Neural crest cell (in vitro differentiated cells): ENCODE measurements at regions not wholly inside any gene's neighbourhood (a gene's known extent, or its start where the extent isn't known, plus 50 kb on each side); places are given as distances from the start of the nearest gene placed in this dataset.

Experiments used
- DNase-seq: peaks from one replicate; pipeline ENCODE4 v3.0.0; 2021; ENCODE audit warnings: low read depth, mixed read lengths, low spot score
- H3K27ac Mint-ChIP-seq: one replicate; pipeline ENCODE4 v1.8.0; 2021; ENCODE audit warnings: mild to moderate bottlenecking, mixed read lengths; ENCODE audit not compliant: unreplicated experiment
- H3K27me3 Mint-ChIP-seq: 2 replicates; pipeline ENCODE4 v1.8.0; 2021; ENCODE audit warnings: low read depth, mild to moderate bottlenecking, mixed read lengths
- H3K36me3 Mint-ChIP-seq: 2 replicates; pipeline ENCODE4 v1.8.0; 2021; ENCODE audit warnings: low read depth, mild to moderate bottlenecking, mixed read lengths
- H3K4me1 Mint-ChIP-seq: 2 replicates; pipeline ENCODE4 v1.8.0; 2021; ENCODE audit warnings: mixed read lengths
- H3K4me3 Mint-ChIP-seq: one replicate; pipeline ENCODE4 v1.8.0; 2021; ENCODE audit warnings: mild to moderate bottlenecking, mixed read lengths
- H3K9me3 Mint-ChIP-seq: 2 replicates; pipeline ENCODE4 v1.8.0; 2021; ENCODE audit warnings: mixed read lengths
- TF ChIP-seq, protein P1 (sequence below): fragments of 200-600 bp; sonication (generic); conservative IDR thresholded peaks from 2 replicates; pipeline ENCODE4 v1.5.0; 2021; ENCODE audit warnings: antibody characterized with exemption, mild to moderate bottlenecking

DNA sequence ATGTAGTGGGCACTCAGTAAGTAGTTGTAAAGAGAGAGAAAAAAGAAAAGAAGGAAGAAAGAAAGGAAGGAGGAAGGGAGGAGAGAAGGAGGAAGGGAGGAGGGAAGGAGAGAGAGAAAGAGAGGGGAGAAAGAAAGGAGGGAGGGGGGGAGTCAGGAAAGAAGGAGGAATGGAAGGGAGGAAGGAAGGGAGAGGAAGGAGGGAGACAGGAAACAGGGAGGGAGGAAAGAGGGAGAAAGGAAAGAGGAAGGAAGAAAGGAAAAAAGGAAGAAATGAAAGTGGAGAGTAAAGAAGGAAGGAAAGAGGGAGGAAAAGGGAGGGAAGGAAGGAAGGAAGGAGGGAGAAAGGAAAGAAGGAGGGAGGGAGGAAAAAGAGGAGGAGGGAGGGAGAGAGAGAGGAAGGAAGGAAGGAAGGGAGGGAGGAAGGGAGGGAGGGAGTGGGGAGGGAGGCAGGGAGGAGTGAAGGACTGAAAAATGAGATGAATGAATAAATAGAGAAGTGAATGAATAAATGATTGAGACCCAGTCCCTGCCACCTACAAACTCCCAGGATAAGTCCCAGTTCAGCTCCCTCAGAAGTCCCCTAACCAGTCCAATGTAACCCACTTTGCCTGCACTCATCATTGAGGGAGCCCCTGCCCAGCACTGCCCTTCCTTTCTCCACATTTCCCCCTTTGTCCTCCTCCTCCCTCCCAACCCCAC lies 739.0 kb upstream of the TBX3 start:
- H3K4me1 Mint-ChIP-seq = peaks cover 9% of the 10 kb centered on the region
- peaks cover 2% of the 10 kb centered on the region for H3K27me3 Mint-ChIP-seq

DNA sequence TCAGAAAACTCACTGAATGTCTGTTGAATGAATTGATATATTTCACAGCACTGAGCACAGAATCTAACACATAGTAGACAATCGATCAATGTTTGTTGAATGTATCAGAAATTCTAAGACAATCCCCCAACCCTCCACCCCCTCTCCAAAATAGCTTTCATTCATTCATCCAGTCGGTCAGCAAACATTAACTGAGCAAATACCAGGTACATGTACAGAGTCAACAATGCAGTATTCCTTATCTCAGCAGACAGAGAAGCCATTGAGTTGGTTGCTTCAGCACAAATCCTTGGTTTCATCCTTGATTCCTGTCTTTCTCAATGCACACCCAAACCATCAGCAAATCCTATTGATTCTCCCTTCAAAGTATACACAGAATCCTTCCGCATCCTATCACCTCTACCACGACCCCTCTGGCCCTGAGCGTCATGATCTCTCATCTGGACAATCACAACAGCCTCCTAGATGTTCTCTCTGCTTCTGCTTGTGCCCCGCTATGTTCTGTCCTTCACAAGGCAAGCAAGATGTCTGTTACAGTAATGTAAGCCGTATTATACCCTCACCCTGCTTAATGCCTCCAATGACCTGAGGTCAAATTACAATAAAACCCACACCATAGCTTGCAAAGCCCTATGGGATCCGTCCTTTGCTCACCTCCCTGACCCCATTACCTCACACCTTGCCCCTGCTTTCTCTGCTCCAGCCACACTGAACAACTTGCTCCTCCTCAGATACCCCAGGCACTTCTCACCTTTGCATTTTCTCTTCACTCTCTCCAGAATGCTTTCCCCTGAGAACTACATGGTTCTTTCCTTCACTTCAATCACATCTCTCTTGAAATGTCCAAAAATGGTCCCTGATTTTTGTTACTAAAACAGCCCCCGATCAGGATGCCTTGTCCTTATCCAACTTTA lies 738.1 kb upstream of the TBX3 start:
- peaks cover 9% of the 10 kb centered on the region for H3K4me1 Mint-ChIP-seq

More for the DNA sequence above, 739.0 kb upstream of the TBX3 start:
- no peak for DNase-seq
- no peak overlapping the region for H3K27ac Mint-ChIP-seq
- TF ChIP-seq, protein P1, sequence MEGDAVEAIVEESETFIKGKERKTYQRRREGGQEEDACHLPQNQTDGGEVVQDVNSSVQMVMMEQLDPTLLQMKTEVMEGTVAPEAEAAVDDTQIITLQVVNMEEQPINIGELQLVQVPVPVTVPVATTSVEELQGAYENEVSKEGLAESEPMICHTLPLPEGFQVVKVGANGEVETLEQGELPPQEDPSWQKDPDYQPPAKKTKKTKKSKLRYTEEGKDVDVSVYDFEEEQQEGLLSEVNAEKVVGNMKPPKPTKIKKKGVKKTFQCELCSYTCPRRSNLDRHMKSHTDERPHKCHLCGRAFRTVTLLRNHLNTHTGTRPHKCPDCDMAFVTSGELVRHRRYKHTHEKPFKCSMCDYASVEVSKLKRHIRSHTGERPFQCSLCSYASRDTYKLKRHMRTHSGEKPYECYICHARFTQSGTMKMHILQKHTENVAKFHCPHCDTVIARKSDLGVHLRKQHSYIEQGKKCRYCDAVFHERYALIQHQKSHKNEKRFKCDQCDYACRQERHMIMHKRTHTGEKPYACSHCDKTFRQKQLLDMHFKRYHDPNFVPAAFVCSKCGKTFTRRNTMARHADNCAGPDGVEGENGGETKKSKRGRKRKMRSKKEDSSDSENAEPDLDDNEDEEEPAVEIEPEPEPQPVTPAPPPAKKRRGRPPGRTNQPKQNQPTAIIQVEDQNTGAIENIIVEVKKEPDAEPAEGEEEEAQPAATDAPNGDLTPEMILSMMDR = no peak
- H3K9me3 Mint-ChIP-seq = no peaks in the 10 kb centered on the region
- no peak overlapping the region for H3K4me3 Mint-ChIP-seq
- no peaks in the 10 kb centered on the region for H3K36me3 Mint-ChIP-seq

DNA sequence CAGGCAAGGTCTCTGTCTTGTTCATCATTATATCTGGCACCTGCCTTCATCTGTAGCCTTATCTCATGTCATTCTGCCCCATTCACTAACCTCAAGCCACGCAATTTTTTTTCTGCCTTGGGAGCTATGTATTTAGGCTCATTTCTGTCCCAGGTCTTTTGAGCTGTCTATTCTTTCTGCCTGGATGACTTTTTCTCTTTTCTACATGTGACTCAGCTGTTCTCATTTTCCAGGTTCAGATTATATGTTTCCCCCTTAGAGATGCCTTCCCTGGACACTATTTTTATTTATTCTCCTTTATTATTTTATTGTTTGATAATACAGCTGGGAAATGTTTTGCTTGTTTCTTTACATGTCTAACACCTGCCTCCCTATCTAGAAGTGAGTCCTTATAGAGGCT lies 737.4 kb upstream of the TBX3 start:
- no peaks in the 10 kb centered on the region for H3K36me3 Mint-ChIP-seq
- H3K27me3 Mint-ChIP-seq = peaks cover 2% of the 10 kb centered on the region
- no peaks in the 10 kb centered on the region for H3K9me3 Mint-ChIP-seq
- H3K4me3 Mint-ChIP-seq = no peak overlapping the region
- H3K27ac Mint-ChIP-seq = no peak overlapping the region
- no peak for DNase-seq
- TF ChIP-seq, protein P1 = no peak
- peaks cover 9% of the 10 kb centered on the region for H3K4me1 Mint-ChIP-seq

More for the DNA sequence above, 738.1 kb upstream of the TBX3 start:
- Mint-ChIP-seq H3K27me3 (peaks cover 2% of the 10 kb centered on the region), H3K27ac (no peak overlapping the region), H3K4me3 (no peak overlapping the region), H3K36me3 (no peaks in the 10 kb centered on the region), H3K9me3 (no peaks in the 10 kb centered on the region)
- no peak for DNase-seq
- TF ChIP-seq, protein P1 = no peak

DNA sequence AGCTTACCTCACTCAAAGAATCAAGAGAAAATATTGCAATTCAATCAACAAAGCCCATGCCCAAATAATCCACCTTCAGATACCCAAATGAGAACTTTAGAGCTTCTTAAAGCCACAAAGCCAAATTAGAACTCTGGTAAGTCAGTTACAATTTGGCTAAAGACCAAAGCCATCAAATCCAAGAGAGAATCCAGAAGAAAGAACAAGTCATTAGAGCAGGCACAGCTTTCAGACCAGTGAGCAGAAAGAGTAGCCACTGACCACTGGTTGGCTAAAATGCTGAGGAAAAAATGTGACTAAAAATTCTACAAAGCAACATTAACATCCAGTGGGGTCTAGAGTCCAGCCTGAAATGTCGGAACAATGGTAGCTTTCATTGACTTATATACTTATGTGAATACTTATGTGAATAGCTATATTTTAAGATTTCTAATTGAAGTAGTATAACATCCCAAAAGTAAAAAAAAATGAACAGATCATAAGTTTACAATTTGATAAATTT lies 735.2 kb upstream of the TBX3 start:
- Mint-ChIP-seq H3K4me3 (no peak overlapping the region), H3K27ac (no peak overlapping the region), H3K27me3 (peaks cover 2% of the 10 kb centered on the region), H3K4me1 (peaks cover 6% of the 10 kb centered on the region), H3K36me3 (no peaks in the 10 kb centered on the region), H3K9me3 (no peaks in the 10 kb centered on the region)
- no peak for DNase-seq
- TF ChIP-seq, protein P1 = no peak

DNA sequence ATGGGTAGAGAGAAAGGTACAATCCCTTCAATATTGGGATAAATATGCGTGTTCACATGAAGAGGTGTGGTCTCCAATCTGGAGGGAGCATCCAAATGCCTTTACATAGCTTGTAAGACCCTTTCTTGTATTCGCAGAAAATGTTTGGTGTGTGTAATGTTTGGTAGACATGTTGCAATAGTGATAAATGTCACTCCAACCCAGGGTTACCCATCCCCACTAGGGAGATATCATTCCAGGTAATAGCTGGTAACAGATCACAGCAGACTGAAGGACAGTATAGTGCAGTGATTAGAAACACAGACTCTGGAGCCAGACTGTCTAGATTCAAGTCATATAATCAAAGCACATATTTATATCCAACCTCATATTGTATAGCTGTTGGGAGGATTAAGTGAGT lies 733.6 kb upstream of the TBX3 start:
- peaks cover 2% of the 10 kb centered on the region for H3K27me3 Mint-ChIP-seq
- H3K27ac Mint-ChIP-seq = no peak overlapping the region
- H3K4me1 Mint-ChIP-seq = no peaks in the 10 kb centered on the region

More for the DNA sequence above, 733.6 kb upstream of the TBX3 start:
- Mint-ChIP-seq H3K4me3 (no peak overlapping the region), H3K9me3 (no peaks in the 10 kb centered on the region), H3K36me3 (no peaks in the 10 kb centered on the region)
- no peak for DNase-seq
- TF ChIP-seq, protein P1 = no peak
